ENCODE measurements at regions not wholly inside any gene's neighbourhood (a gene's known extent, or its start where the extent isn't known, plus 50 kb on each side); places are given as distances from the start of the nearest gene placed in this dataset.

DNA sequence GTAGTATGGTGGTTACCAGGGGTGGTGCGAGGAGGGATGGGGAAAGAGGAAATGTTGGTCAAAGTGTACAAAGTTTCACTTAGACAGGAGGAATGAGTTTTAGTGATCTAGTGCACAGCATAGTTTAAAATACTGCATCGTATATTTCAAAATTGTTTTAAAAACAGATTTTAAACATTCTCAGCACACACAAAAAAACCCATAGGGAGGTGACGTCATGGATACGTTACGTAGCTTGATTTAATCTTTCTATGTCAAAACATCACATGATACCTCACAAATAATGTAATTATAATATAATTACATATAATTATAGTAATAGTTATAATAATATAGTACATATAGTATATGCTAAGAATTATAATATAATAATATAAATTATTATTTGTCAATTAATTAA lies 614.2 kb downstream of the TMEM114 start:
- Histone ChIP-seq H3K9me3 (ENCODE audit: severe bottlenecking) (no peaks in the 10 kb centered on the region), H3K27ac (ENCODE audit: poor library complexity, severe bottlenecking) (no peak overlapping the region), H3K4me1 (ENCODE audit: insufficient read depth, poor library complexity, severe bottlenecking) (no peaks in the 10 kb centered on the region), H3K27me3 (ENCODE audit: insufficient read depth, poor library complexity, severe bottlenecking) (no peaks in the 10 kb centered on the region), H3K4me3 (ENCODE audit: severe bottlenecking) (no peak overlapping the region), H3K36me3 (ENCODE audit: low read depth) (no peaks in the 10 kb centered on the region)
- TF ChIP-seq, protein P1, sequence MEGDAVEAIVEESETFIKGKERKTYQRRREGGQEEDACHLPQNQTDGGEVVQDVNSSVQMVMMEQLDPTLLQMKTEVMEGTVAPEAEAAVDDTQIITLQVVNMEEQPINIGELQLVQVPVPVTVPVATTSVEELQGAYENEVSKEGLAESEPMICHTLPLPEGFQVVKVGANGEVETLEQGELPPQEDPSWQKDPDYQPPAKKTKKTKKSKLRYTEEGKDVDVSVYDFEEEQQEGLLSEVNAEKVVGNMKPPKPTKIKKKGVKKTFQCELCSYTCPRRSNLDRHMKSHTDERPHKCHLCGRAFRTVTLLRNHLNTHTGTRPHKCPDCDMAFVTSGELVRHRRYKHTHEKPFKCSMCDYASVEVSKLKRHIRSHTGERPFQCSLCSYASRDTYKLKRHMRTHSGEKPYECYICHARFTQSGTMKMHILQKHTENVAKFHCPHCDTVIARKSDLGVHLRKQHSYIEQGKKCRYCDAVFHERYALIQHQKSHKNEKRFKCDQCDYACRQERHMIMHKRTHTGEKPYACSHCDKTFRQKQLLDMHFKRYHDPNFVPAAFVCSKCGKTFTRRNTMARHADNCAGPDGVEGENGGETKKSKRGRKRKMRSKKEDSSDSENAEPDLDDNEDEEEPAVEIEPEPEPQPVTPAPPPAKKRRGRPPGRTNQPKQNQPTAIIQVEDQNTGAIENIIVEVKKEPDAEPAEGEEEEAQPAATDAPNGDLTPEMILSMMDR (IDR thresholded peaks at IDR 0.05; ENCODE audit: poor library complexity, severe bottlenecking) = no peak
- no peak for ATAC-seq (ENCODE audit: low read depth)
- no peak for DNase-seq (ENCODE audit: low spot score)

DNA sequence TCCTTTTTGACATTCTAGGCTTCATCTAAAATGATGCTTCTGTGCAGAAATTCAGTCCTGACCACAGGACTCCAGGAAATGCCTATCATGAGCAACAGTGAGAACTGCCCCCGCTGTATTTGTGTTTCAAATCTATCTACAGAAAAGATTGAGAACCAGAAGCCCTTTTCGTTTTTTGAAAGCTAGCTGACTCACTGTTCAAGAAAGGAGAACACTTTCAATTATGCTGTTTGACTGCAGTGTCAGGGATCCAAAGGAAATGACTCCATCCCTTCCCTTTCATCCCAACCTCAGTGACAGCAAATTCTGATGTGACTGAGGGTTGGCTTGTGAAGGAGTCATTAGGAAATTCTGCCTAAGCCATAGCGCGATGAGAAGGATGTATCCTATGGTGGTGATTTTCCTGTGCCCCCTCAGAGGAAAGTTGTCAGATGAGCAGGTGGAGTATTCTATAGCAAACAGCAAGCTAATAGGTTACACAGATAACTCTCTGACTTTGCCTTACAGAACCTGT lies 622.3 kb downstream of the TMEM114 start:
- no peaks in the 10 kb centered on the region for H3K36me3 ChIP-seq (ENCODE audit: low read depth)
- no peaks in the 10 kb centered on the region for H3K27me3 ChIP-seq (ENCODE audit: insufficient read depth, poor library complexity, severe bottlenecking)
- no peak overlapping the region for H3K27ac ChIP-seq (ENCODE audit: poor library complexity, severe bottlenecking)
- no peak overlapping the region for H3K4me3 ChIP-seq (ENCODE audit: severe bottlenecking)
- ATAC-seq (ENCODE audit: low read depth) (no peak), DNase-seq (ENCODE audit: low spot score) (no peak)
- no peaks in the 10 kb centered on the region for H3K4me1 ChIP-seq (ENCODE audit: insufficient read depth, poor library complexity, severe bottlenecking)
- TF ChIP-seq, protein P1 (IDR thresholded peaks at IDR 0.05; ENCODE audit: poor library complexity, severe bottlenecking) = no peak
- no peaks in the 10 kb centered on the region for H3K9me3 ChIP-seq (ENCODE audit: severe bottlenecking)

DNA sequence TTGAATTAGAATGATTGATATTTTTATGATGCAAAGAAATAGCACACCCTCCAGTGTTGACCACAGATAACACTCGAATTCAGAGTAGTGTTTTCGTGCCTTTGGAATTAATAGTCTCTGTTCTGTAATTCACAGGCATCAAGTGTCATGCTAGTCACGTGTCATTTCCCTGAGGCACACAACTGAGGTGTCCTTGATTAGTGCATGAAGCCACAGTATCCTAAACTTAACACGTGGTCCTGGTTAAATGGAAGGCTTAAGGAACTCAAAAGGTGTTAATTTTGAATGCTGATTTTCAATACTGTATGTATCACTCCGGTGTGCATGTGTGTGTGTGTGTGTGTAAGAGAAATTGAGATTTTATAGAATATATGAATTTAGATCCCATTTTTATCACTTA lies 625.6 kb downstream of the TMEM114 start:
- DNase-seq (ENCODE audit: low spot score) (no peak), ATAC-seq (ENCODE audit: low read depth) (no peak)
- H3K4me3 ChIP-seq (ENCODE audit: severe bottlenecking) = no peak overlapping the region
- no peak overlapping the region for H3K27ac ChIP-seq (ENCODE audit: poor library complexity, severe bottlenecking)
- TF ChIP-seq, protein P1 (IDR thresholded peaks at IDR 0.05; ENCODE audit: poor library complexity, severe bottlenecking) = no peak
- no peaks in the 10 kb centered on the region for H3K9me3 ChIP-seq (ENCODE audit: severe bottlenecking)
- H3K36me3 ChIP-seq (ENCODE audit: low read depth) = no peaks in the 10 kb centered on the region
- H3K27me3 ChIP-seq (ENCODE audit: insufficient read depth, poor library complexity, severe bottlenecking) = no peaks in the 10 kb centered on the region
- H3K4me1 ChIP-seq (ENCODE audit: insufficient read depth, poor library complexity, severe bottlenecking) = no peaks in the 10 kb centered on the region

DNA sequence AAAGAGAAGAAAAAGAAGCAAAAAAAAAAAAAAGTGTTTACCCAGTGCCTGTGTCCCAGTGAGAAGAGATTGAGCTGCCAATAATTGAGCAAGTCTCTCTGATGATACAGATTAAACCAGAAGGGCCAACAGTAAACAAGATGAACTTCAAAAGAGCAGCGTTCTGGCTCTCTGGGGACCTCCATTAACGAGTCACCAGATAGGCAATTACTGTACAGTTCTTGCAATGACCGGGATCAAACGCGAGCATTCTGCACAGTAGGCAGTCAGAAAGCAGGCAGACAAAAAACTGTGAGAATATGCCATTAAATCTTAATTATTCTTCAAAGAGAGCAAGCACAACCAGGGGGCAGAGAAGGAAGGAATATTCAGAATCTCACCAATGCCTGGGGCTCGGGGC lies 626.1 kb downstream of the TMEM114 start:
- Histone ChIP-seq H3K4me3 (ENCODE audit: severe bottlenecking) (no peak overlapping the region), H3K36me3 (ENCODE audit: low read depth) (no peaks in the 10 kb centered on the region)
- DNase-seq (ENCODE audit: low spot score) = no peak

More for the DNA sequence above, 626.1 kb downstream of the TMEM114 start:
- no peak for ATAC-seq (ENCODE audit: low read depth)
- TF ChIP-seq, protein P1 (IDR thresholded peaks at IDR 0.05; ENCODE audit: poor library complexity, severe bottlenecking) = no peak
- Histone ChIP-seq H3K4me1 (ENCODE audit: insufficient read depth, poor library complexity, severe bottlenecking) (no peaks in the 10 kb centered on the region), H3K27me3 (ENCODE audit: insufficient read depth, poor library complexity, severe bottlenecking) (no peaks in the 10 kb centered on the region), H3K9me3 (ENCODE audit: severe bottlenecking) (no peaks in the 10 kb centered on the region), H3K27ac (ENCODE audit: poor library complexity, severe bottlenecking) (no peak overlapping the region)

Data from RWPE2 (cell line).